GM23338 (cell line): ENCODE measurements at regions not wholly inside any gene's neighbourhood (a gene's known extent, or its start where the extent isn't known, plus 50 kb on each side); places are given as distances from the start of the nearest gene placed in this dataset.

Experiments used
- ATAC-seq: fragments of 200-7000 bp; cut with Tn5 transposase; 3 replicates; pipeline ENCODE4 v1.9.1; 2020
- DNase-seq: peaks from one replicate; pipeline ENCODE4 v3.0.0-alpha.2; 2015; ENCODE audit warnings: low spot score
- H2AFZ ChIP-seq: fragments of 200-600 bp; sonication (generic); 2 replicates; pipeline ENCODE4 v1.8.0; 2016; ENCODE audit warnings: antibody characterized with exemption, mild to moderate bottlenecking, moderate library complexity
- H3F3A ChIP-seq: fragments of 200-600 bp; sonication (generic); replicated peaks from 2 replicates; pipeline ENCODE4 v1.8.0; 2017; ENCODE audit warnings: antibody characterized with exemption, mixed run types, low read depth
- H3K27ac ChIP-seq: fragments of 200-600 bp; sonication (generic); 2 replicates; pipeline ENCODE4 v1.6.1; 2016; ENCODE audit warnings: low read depth
- H3K27me3 ChIP-seq: fragments of 200-600 bp; sonication (generic); 2 replicates; pipeline ENCODE4 v1.8.0; 2016; ENCODE audit warnings: mild to moderate bottlenecking, mixed run types, moderate library complexity; ENCODE audit not compliant: insufficient read depth
- H3K36me3 ChIP-seq: fragments of 200-600 bp; sonication (generic); 2 replicates; pipeline ENCODE4 v1.8.0; 2016; ENCODE audit warnings: mild to moderate bottlenecking; ENCODE audit not compliant: insufficient read depth
- H3K4me1 ChIP-seq: fragments of 200-600 bp; sonication (generic); 2 replicates; pipeline ENCODE4 v1.8.0; 2016; ENCODE audit warnings: mild to moderate bottlenecking, moderate library complexity; ENCODE audit not compliant: insufficient read depth
- H3K4me2 ChIP-seq: fragments of 200-600 bp; sonication (generic); 2 replicates; pipeline ENCODE4 v1.7.1; 2017; ENCODE audit warnings: mixed run types
- H3K4me3 ChIP-seq: fragments of 200-600 bp; sonication (generic); 2 replicates; pipeline ENCODE4 v1.6.1; 2016; ENCODE audit warnings: mixed run types
- H3K79me2 ChIP-seq: fragments of 200-600 bp; sonication (generic); replicated peaks from 2 replicates; pipeline ENCODE4 v1.8.0; 2017; ENCODE audit warnings: mild to moderate bottlenecking; ENCODE audit not compliant: insufficient read depth
- H3K9me2 ChIP-seq: fragments of 200-600 bp; sonication (generic); 2 replicates; pipeline ENCODE4 v1.8.0; 2017; ENCODE audit not compliant: insufficient read depth
- H4K20me1 ChIP-seq: fragments of 200-600 bp; sonication (generic); replicated peaks from 2 replicates; pipeline ENCODE4 v1.8.0; 2017; ENCODE audit warnings: mild to moderate bottlenecking; ENCODE audit not compliant: insufficient read depth
- H3K27ac Mint-ChIP-seq: 2 replicates; pipeline ENCODE4 v1.8.0; 2020; ENCODE audit warnings: inconsistent platforms, mild to moderate bottlenecking, moderate library complexity, mixed read lengths
- H3K27me3 Mint-ChIP-seq: 3 replicates; pipeline ENCODE4 v1.8.0; 2022; ENCODE audit warnings: low read depth, mild to moderate bottlenecking, moderate library complexity, mixed read lengths, inconsistent platforms; ENCODE audit not compliant: insufficient read depth, poor library complexity
- H3K36me3 Mint-ChIP-seq: 3 replicates; pipeline ENCODE4 v1.8.0; 2021; ENCODE audit warnings: low read depth, mild to moderate bottlenecking, inconsistent platforms, moderate library complexity, mixed read lengths
- H3K4me1 Mint-ChIP-seq: 3 replicates; pipeline ENCODE4 v1.8.0; 2020; ENCODE audit warnings: mild to moderate bottlenecking, inconsistent platforms, mixed read lengths
- H3K4me3 Mint-ChIP-seq: 3 replicates; pipeline ENCODE4 v1.8.0; 2021; ENCODE audit warnings: moderate library complexity, mild to moderate bottlenecking, inconsistent platforms, mixed read lengths
- H3K9me3 Mint-ChIP-seq: 3 replicates; pipeline ENCODE4 v1.8.0; 2020; ENCODE audit warnings: moderate library complexity, mild to moderate bottlenecking, inconsistent platforms, mixed read lengths
- CREB1 ChIP-seq: fragments of 250-450 bp; sonication (Bioruptor Pico); IDR thresholded peaks from 2 replicates; pipeline ENCODE4 v1.5.0; 2020; ENCODE audit warnings: low read depth, mild to moderate bottlenecking, moderate library complexity
- EZH2 ChIP-seq: fragments of 200-600 bp; sonication (generic); IDR thresholded peaks from one replicate; pipeline ENCODE4 v1.8.0; 2017; ENCODE audit warnings: antibody characterized with exemption, mild to moderate bottlenecking, low read depth; ENCODE audit not compliant: unreplicated experiment
- EZH2phosphoT487 ChIP-seq: fragments of 200-600 bp; sonication (generic); IDR thresholded peaks from one replicate; pipeline ENCODE4 v1.8.1; 2018; ENCODE audit warnings: antibody characterized with exemption; ENCODE audit not compliant: unreplicated experiment
- JUNB ChIP-seq: IDR thresholded peaks from one replicate; pipeline ENCODE4 v1.6.1; 2016; ENCODE audit warnings: antibody characterized with exemption; ENCODE audit not compliant: unreplicated experiment
- NANOG ChIP-seq: IDR thresholded peaks from 2 replicates; pipeline ENCODE4 v1.6.1; 2016; ENCODE audit warnings: antibody characterized with exemption, borderline replicate concordance
- POLR2AphosphoS5 ChIP-seq: IDR thresholded peaks from 2 replicates; pipeline ENCODE4 v1.6.1; 2016; ENCODE audit warnings: antibody characterized with exemption, low read depth
- STAT1 ChIP-seq: IDR thresholded peaks from one replicate; pipeline ENCODE4 v1.6.1; 2016; ENCODE audit warnings: antibody characterized with exemption; ENCODE audit not compliant: unreplicated experiment
- ZNF114 ChIP-seq: fragments of 250-450 bp; sonication (Bioruptor Pico); IDR thresholded peaks from 2 replicates; pipeline ENCODE4 v1.5.0; 2020; ENCODE audit warnings: mild to moderate bottlenecking, moderate library complexity
- ZNF331 ChIP-seq: fragments of 250-450 bp; sonication (Bioruptor Pico); IDR thresholded peaks from 2 replicates; pipeline ENCODE4 v1.5.0; 2020; ENCODE audit warnings: low read depth, mild to moderate bottlenecking, moderate library complexity
- TF ChIP-seq, protein P1 (sequence below): IDR thresholded peaks from one replicate; pipeline ENCODE4 v1.6.1; 2018; ENCODE audit warnings: antibody characterized with exemption; ENCODE audit not compliant: unreplicated experiment
- TF ChIP-seq, protein P2 (sequence below), 2 experiments: fragments of 200-600 bp in 1 of 2; sonication (generic) in 1 of 2; conservative IDR thresholded peaks; 2 replicates each; pipeline versions ENCODE4 v1.5.1 to v1.6.1; 2016 to 2017; ENCODE audit warnings: antibody characterized with exemption in 2 of 2, low read depth in 2 of 2, mild to moderate bottlenecking in 2 of 2, moderate library complexity in 1 of 2
- TF ChIP-seq, protein P3 (sequence below): IDR thresholded peaks from 2 replicates; pipeline ENCODE4 v1.6.1; 2016; ENCODE audit warnings: antibody characterized with exemption
- TF ChIP-seq, protein P4 (sequence below): fragments of 250-450 bp; sonication (Bioruptor Pico); IDR thresholded peaks from 2 replicates; pipeline ENCODE4 v1.5.0; 2020; ENCODE audit warnings: mild to moderate bottlenecking, moderate library complexity

- TF ChIP-seq EZH2 (no peak), ZNF331 (no peak), STAT1 (no peak), EZH2phosphoT487 (no peak), JUNB (no peak), NANOG (no peak), ZNF114 (CRISPR knock-in tag) (no peak), CREB1 (CRISPR knock-in tag) (no peak), POLR2AphosphoS5 (no peak)
- TF ChIP-seq, protein P1, sequence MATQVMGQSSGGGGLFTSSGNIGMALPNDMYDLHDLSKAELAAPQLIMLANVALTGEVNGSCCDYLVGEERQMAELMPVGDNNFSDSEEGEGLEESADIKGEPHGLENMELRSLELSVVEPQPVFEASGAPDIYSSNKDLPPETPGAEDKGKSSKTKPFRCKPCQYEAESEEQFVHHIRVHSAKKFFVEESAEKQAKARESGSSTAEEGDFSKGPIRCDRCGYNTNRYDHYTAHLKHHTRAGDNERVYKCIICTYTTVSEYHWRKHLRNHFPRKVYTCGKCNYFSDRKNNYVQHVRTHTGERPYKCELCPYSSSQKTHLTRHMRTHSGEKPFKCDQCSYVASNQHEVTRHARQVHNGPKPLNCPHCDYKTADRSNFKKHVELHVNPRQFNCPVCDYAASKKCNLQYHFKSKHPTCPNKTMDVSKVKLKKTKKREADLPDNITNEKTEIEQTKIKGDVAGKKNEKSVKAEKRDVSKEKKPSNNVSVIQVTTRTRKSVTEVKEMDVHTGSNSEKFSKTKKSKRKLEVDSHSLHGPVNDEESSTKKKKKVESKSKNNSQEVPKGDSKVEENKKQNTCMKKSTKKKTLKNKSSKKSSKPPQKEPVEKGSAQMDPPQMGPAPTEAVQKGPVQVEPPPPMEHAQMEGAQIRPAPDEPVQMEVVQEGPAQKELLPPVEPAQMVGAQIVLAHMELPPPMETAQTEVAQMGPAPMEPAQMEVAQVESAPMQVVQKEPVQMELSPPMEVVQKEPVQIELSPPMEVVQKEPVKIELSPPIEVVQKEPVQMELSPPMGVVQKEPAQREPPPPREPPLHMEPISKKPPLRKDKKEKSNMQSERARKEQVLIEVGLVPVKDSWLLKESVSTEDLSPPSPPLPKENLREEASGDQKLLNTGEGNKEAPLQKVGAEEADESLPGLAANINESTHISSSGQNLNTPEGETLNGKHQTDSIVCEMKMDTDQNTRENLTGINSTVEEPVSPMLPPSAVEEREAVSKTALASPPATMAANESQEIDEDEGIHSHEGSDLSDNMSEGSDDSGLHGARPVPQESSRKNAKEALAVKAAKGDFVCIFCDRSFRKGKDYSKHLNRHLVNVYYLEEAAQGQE = no peak
- TF ChIP-seq, protein P2, sequence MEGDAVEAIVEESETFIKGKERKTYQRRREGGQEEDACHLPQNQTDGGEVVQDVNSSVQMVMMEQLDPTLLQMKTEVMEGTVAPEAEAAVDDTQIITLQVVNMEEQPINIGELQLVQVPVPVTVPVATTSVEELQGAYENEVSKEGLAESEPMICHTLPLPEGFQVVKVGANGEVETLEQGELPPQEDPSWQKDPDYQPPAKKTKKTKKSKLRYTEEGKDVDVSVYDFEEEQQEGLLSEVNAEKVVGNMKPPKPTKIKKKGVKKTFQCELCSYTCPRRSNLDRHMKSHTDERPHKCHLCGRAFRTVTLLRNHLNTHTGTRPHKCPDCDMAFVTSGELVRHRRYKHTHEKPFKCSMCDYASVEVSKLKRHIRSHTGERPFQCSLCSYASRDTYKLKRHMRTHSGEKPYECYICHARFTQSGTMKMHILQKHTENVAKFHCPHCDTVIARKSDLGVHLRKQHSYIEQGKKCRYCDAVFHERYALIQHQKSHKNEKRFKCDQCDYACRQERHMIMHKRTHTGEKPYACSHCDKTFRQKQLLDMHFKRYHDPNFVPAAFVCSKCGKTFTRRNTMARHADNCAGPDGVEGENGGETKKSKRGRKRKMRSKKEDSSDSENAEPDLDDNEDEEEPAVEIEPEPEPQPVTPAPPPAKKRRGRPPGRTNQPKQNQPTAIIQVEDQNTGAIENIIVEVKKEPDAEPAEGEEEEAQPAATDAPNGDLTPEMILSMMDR (conservative IDR thresholded peaks at IDR 0.05; ENCODE audit: low read depth in 2 of 2) = no peak
- TF ChIP-seq, protein P3, sequence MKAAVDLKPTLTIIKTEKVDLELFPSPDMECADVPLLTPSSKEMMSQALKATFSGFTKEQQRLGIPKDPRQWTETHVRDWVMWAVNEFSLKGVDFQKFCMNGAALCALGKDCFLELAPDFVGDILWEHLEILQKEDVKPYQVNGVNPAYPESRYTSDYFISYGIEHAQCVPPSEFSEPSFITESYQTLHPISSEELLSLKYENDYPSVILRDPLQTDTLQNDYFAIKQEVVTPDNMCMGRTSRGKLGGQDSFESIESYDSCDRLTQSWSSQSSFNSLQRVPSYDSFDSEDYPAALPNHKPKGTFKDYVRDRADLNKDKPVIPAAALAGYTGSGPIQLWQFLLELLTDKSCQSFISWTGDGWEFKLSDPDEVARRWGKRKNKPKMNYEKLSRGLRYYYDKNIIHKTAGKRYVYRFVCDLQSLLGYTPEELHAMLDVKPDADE = no peak
- TF ChIP-seq, protein P4, sequence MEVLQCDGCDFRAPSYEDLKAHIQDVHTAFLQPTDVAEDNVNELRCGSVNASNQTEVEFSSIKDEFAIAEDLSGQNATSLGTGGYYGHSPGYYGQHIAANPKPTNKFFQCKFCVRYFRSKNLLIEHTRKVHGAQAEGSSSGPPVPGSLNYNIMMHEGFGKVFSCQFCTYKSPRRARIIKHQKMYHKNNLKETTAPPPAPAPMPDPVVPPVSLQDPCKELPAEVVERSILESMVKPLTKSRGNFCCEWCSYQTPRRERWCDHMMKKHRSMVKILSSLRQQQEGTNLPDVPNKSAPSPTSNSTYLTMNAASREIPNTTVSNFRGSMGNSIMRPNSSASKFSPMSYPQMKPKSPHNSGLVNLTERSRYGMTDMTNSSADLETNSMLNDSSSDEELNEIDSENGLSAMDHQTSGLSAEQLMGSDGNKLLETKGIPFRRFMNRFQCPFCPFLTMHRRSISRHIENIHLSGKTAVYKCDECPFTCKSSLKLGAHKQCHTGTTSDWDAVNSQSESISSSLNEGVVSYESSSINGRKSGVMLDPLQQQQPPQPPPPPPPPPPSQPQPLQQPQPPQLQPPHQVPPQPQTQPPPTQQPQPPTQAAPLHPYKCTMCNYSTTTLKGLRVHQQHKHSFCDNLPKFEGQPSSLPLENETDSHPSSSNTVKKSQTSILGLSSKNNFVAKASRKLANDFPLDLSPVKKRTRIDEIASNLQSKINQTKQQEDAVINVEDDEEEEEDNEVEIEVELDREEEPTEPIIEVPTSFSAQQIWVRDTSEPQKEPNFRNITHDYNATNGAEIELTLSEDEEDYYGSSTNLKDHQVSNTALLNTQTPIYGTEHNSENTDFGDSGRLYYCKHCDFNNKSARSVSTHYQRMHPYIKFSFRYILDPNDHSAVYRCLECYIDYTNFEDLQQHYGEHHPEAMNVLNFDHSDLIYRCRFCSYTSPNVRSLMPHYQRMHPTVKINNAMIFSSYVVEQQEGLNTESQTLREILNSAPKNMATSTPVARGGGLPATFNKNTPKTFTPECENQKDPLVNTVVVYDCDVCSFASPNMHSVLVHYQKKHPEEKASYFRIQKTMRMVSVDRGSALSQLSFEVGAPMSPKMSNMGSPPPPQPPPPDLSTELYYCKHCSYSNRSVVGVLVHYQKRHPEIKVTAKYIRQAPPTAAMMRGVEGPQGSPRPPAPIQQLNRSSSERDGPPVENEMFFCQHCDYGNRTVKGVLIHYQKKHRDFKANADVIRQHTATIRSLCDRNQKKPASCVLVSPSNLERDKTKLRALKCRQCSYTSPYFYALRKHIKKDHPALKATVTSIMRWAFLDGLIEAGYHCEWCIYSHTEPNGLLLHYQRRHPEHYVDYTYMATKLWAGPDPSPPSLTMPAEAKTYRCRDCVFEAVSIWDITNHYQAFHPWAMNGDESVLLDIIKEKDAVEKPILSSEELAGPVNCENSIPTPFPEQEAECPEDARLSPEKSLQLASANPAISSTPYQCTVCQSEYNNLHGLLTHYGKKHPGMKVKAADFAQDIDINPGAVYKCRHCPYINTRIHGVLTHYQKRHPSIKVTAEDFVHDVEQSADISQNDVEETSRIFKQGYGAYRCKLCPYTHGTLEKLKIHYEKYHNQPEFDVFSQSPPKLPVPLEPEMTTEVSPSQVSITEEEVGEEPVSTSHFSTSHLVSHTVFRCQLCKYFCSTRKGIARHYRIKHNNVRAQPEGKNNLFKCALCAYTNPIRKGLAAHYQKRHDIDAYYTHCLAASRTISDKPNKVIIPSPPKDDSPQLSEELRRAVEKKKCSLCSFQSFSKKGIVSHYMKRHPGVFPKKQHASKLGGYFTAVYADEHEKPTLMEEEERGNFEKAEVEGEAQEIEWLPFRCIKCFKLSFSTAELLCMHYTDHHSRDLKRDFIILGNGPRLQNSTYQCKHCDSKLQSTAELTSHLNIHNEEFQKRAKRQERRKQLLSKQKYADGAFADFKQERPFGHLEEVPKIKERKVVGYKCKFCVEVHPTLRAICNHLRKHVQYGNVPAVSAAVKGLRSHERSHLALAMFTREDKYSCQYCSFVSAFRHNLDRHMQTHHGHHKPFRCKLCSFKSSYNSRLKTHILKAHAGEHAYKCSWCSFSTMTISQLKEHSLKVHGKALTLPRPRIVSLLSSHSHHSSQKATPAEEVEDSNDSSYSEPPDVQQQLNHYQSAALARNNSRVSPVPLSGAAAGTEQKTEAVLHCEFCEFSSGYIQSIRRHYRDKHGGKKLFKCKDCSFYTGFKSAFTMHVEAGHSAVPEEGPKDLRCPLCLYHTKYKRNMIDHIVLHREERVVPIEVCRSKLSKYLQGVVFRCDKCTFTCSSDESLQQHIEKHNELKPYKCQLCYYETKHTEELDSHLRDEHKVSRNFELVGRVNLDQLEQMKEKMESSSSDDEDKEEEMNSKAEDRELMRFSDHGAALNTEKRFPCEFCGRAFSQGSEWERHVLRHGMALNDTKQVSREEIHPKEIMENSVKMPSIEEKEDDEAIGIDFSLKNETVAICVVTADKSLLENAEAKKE (CRISPR knock-in tag) = no peak
- no peak overlapping the region for H3K27ac Mint-ChIP-seq
- Histone ChIP-seq H3K9me2 (peaks cover 5% of the 10 kb centered on the region; the same call in 1 of the 2 replicates), H3K4me3 (no peak overlapping the region), H3K79me2 (no peaks in the 10 kb centered on the region), H3K36me3 (no peaks in the 10 kb centered on the region), H3F3A (no peaks in the 10 kb centered on the region), H3K4me2 (no peak overlapping the region), H4K20me1 (no peaks in the 10 kb centered on the region), H3K4me1 (no peaks in the 10 kb centered on the region), H3K27me3 (no peaks in the 10 kb centered on the region), H2AFZ (no peak overlapping the region), H3K27ac (no peak overlapping the region)
- no peaks in the 10 kb centered on the region for H3K9me3 Mint-ChIP-seq
- no peaks in the 10 kb centered on the region for H3K36me3 Mint-ChIP-seq
- H3K27me3 Mint-ChIP-seq = no peaks in the 10 kb centered on the region
- no peaks in the 10 kb centered on the region for H3K4me1 Mint-ChIP-seq
- no peak for ATAC-seq
- no peak overlapping the region for H3K4me3 Mint-ChIP-seq
- DNase-seq = no peak
Measured at GRCh38 chr5:158147227-158147626, 288.3 kb upstream of the CLINT1 start.
